Heart right ventricle (tissue), 16 donors: ENCODE measurements at regions not wholly inside any gene's neighbourhood (a gene's known extent, or its start where the extent isn't known, plus 50 kb on each side); places are given as distances from the start of the nearest gene placed in this dataset.

Experiments
- ATAC-seq, 8 donors: fragments of 200-7000 bp; cut with Tn5 transposase; one replicate each; pipeline ENCODE4 v1.9.1; 2020; ENCODE audit warnings: mild to moderate bottlenecking in 8 of 8, moderate library complexity in 8 of 8, moderate number of reproducible peaks in 1 of 8
- DNase-seq, 2 donors: peaks; one replicate each; pipeline ENCODE4 v3.0.0-alpha.2; 2020
- H3K27ac ChIP-seq, 10 donors: fragments of 200-600 bp; sonication (generic) in 2 of 10; one replicate each; pipeline versions ENCODE4 v1.5.0 to v1.8.0; 2020 to 2022; ENCODE audit warnings: mild to moderate bottlenecking in 3 of 10
- H3K27me3 ChIP-seq, 7 donors: fragments of 200-600 bp; one replicate each; pipeline ENCODE4 v1.8.0; 2021 to 2022; ENCODE audit warnings: mild to moderate bottlenecking in 2 of 7
- H3K36me3 ChIP-seq, 9 donors: fragments of 200-600 bp; sonication (generic) in 1 of 9; one replicate each; pipeline versions ENCODE4 v1.5.0 to v1.8.0; 2020 to 2022; ENCODE audit warnings: mild to moderate bottlenecking in 2 of 9
- H3K4me1 ChIP-seq, 9 donors: fragments of 200-600 bp; sonication (generic) in 1 of 9; one replicate each; pipeline versions ENCODE4 v1.5.0 to v1.8.0; 2020 to 2022; ENCODE audit warnings: mild to moderate bottlenecking in 4 of 9
- H3K4me3 ChIP-seq, 10 donors: fragments of 200-600 bp; sonication (generic) in 2 of 10; one replicate each; pipeline versions ENCODE4 v1.5.0 to v1.8.0; 2020 to 2022; ENCODE audit warnings: mild to moderate bottlenecking in 7 of 10, moderate library complexity in 2 of 10
- H3K9me3 ChIP-seq, 11 donors: fragments of 200-600 bp in 10 of 11; sonication (generic) in 2 of 11; one replicate each; pipeline versions ENCODE4 v1.5.0 to v1.8.0; 2013 to 2022; ENCODE audit warnings: mild to moderate bottlenecking in 2 of 11, control low read depth in 1 of 11, moderate library complexity in 1 of 11
- CTCF ChIP-seq, 9 donors: fragments of 200-600 bp; sonication (generic) in 2 of 9; IDR thresholded peaks; one replicate each; pipeline versions ENCODE4 v1.5.0 to v1.8.0; 2021 to 2022; ENCODE audit warnings: antibody characterized with exemption in 9 of 9, mild to moderate bottlenecking in 5 of 9, moderate library complexity in 1 of 9
- WGBS, 2 donors: extraction: QIAGEN DNeasy Blood & Tissue Kit; methylation state at CpG; one replicate each; pipeline ENCODE4 v1.1.7; 2013; ENCODE audit warnings: inconsistent platforms in 1 of 2; 5-methylcytosine and 5-hydroxymethylcytosine counted together
- intact Hi-C, 10 donors: fragments of 100-400 bp; cut with DNase I; formaldehyde crosslinking; loops; one replicate each; pipeline versions ENCODE4 v1.11.1 to v1.14.2; 2022
- donor health status: Arrhythmogenic right ventricular cardiomyopathy.
- donor health status: ischemic (EF 13 %, LVEDD 7.1; RV severe dilation, severe dysfunction).
- donor health status: healthy with polysubstance abuse.
- donor health status: DM: no; HTN: yes; CAD: no.
- donor health status: DM: no; HTN: no; CAD: no.
- donor health status: ischemic (EF 25% LVEDD 6.9; RV normal size, moderate dysfunction).
- donor health status: ischemic (EF 25% LVEDD 5.7; RV mildly dilated, moderate dysfunction).
- donor health status: healthy.
- donor health status: DM: yes; HTN: yes; CAD: no.
- donor health status: Ischemic cardiomyopathy.
- donor health status: ischemic (EF 35%, LVEDD 5.7; RV mildly dilated, moderate dysfunction).
- donor health status: nonischemic (EF 11% LVEDD 7.7; RV severe dilation, severe dysfunction).
- donor health status: DM: yes; HTN: yes; CAD: no.
- donor health status: PGD.
- donor health status: ischemic (EF 29% LVEDD 5.4; RV normal size, mild dysfunction).
- donor health status: nonischemic (EF 23%, LVEDD 6.1; RV moderate dilation, normal function).

GRCh38 chr1:207244409-207244801 is 77.1 kb upstream of the CD55 start:
- Histone ChIP-seq H3K9me3 (no peaks in the 10 kb centered on the region), H3K36me3 (no peaks in the 10 kb centered on the region), H3K27ac (no peak overlapping the region), H3K4me1 (peaks cover 0 to 23% (median 0%) of the 10 kb centered on the region in 9 donors), H3K27me3 (no peaks in the 10 kb centered on the region), H3K4me3 (no peak overlapping the region)
- TF ChIP-seq CTCF (IDR thresholded peaks at IDR 0.05) = no peak
- ATAC-seq (no peak), DNase-seq (no peak)
- 90 to 91% methylated on average over 6 of the region's 6 CpGs for WGBS, 2 donors
- intact Hi-C loops = no loop called here

- TF ChIP-seq CTCF (IDR thresholded peaks at IDR 0.05) = no peak
- Histone ChIP-seq H3K27ac (no peak overlapping the region), H3K27me3 (no peaks in the 10 kb centered on the region), H3K36me3 (no peaks in the 10 kb centered on the region), H3K9me3 (no peaks in the 10 kb centered on the region), H3K4me1 (peaks cover 0 to 24% (median 0%) of the 10 kb centered on the region in 9 donors), H3K4me3 (no peak overlapping the region)
- DNase-seq = no peak
- WGBS, 2 donors = 69 to 75% methylated on average over 2 of the region's 2 CpGs
- no peak for ATAC-seq
- intact Hi-C loops = no loop called here
These were observed 76.4 kb upstream of the CD55 start for GRCh38 chr1:207245124-207245523.

- intact Hi-C loops = no loop called here
- 40 to 59% methylated on average over 3 of the region's 3 CpGs for WGBS, 2 donors
- DNase-seq = no peak
- Histone ChIP-seq H3K27me3 (no peaks in the 10 kb centered on the region), H3K4me3 (no peak overlapping the region), H3K4me1 (peaks cover 0 to 16% (median 0%) of the 10 kb centered on the region in 9 donors), H3K27ac (peak overlapping the region in 1 of 10 donors; percentile 48), H3K9me3 (peaks cover 0 to 10% (median 0%) of the 10 kb centered on the region in 11 donors), H3K36me3 (no peaks in the 10 kb centered on the region)
- ATAC-seq = no peak
- no peak for TF ChIP-seq CTCF (IDR thresholded peaks at IDR 0.05)
These were observed 72.8 kb upstream of the CD55 start for GRCh38 chr1:207248544-207249198.

GRCh38 chr1:207250431-207250830 is 71.0 kb upstream of the CD55 start:
- TF ChIP-seq CTCF (IDR thresholded peaks at IDR 0.05) = no peak
- no peak for ATAC-seq
- intact Hi-C loops = loop anchor here in 4 of 10 donors (10.0 kb wide), 1 partner anchor 154 kb away; no protein-coding TSS in a partner anchor

More at GRCh38 chr1:207250431-207250830, 71.0 kb upstream of the CD55 start:
- no peak for DNase-seq
- no peak overlapping the region for H3K27ac ChIP-seq
- H3K9me3 ChIP-seq = peaks cover 0 to 16% (median 0%) of the 10 kb centered on the region in 11 donors
- no peak overlapping the region for H3K4me3 ChIP-seq
- no peaks in the 10 kb centered on the region for H3K36me3 ChIP-seq
- peaks cover 0 to 16% (median 0%) of the 10 kb centered on the region in 9 donors for H3K4me1 ChIP-seq
- H3K27me3 ChIP-seq = no peaks in the 10 kb centered on the region
